ENCODE measurements at regions not wholly inside any gene's neighbourhood (a gene's known extent, or its start where the extent isn't known, plus 50 kb on each side); places are given as distances from the start of the nearest gene placed in this dataset.
"Not testable (repeated sequence)": the region's sequence is repeated elsewhere in the genome, so short reads cannot be mapped to it uniquely, and the experiment has no call there.

DNA sequence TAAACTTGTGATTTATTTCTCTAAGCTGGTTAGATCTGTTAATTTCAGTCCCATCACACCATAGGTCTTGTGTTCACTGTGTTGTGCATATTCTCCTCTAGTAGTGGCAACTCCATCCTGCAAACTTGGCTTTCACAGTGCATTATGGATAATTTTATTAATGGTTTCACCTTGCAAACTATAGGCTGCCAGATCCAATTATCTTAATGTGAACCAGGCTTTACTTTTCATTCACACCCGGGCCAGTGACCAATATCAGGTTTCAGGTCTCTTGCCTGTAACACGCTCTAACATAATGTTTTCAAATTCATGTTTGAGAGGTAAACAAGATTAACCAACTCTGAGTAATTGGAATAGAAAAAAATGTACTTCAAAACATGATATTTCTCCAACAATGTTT, 1293.0 kb downstream of the REEP3 start:
- H3K4me3 Mint-ChIP-seq = no peak overlapping the region
- no peak overlapping the region for H3K27ac Mint-ChIP-seq
- H3K4me1 Mint-ChIP-seq (ENCODE audit: low read depth) = no peaks in the 10 kb centered on the region
- no peaks in the 10 kb centered on the region for H3K27me3 Mint-ChIP-seq
- H3K36me3 Mint-ChIP-seq (ENCODE audit: low read depth) = no peaks in the 10 kb centered on the region
- intact Hi-C loops (cut with micrococcal nuclease) = no loop called here
- peaks cover 9% of the 10 kb centered on the region for H3K9me3 Mint-ChIP-seq

DNA sequence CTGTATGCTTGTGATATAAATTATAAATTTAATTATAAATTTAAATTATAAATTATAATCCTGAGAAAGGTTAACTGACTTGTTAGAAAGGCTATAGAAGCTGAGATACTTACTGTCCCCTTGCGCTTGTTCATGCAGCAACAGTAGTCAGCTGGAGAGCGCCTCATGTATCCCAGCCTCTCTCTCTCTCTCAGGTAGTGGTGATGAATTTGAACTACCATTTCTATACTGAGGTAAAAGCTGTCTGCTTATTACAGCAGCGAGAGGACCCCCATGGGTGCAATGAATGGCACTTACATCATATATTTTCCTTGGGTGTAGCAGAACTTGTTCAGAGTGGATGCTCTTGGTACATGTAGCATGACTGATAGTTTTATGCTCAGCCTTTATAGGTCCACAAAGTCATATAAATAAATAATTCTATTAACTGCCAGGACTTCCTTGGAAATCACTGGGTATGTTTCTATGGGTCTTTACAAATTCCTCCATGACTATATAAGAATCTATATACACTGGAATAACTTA, 1308.7 kb downstream of the REEP3 start:
- intact Hi-C loops (cut with micrococcal nuclease) = no loop called here
- no peak overlapping the region for H3K4me3 Mint-ChIP-seq
- H3K27ac Mint-ChIP-seq = no peak overlapping the region
- H3K9me3 Mint-ChIP-seq = peaks cover 10% of the 10 kb centered on the region
- no peaks in the 10 kb centered on the region for H3K36me3 Mint-ChIP-seq (ENCODE audit: low read depth)
- H3K27me3 Mint-ChIP-seq = no peaks in the 10 kb centered on the region
- no peaks in the 10 kb centered on the region for H3K4me1 Mint-ChIP-seq (ENCODE audit: low read depth)

DNA sequence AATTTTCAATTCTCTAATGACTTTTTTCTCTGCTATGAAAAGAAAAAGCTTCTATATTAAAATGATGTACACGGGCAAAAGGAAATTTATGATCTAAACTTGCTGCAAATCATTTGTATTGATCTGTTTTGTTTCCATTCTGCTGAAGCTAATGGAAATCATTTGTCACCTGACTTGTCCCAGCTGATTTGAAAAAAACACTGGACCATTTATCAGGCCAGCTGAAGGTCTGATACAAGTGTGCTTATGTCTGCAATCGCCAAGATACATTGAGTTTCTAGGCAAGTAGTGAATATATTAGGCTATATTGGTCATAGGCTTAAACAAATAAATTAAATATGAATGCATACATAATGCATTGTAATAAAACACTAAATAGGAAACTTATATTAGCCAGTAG, 1309.7 kb downstream of the REEP3 start:
- Mint-ChIP-seq H3K4me3 (no peak overlapping the region), H3K9me3 (peaks cover 6% of the 10 kb centered on the region), H3K36me3 (ENCODE audit: low read depth) (no peaks in the 10 kb centered on the region), H3K27ac (no peak overlapping the region), H3K4me1 (ENCODE audit: low read depth) (no peaks in the 10 kb centered on the region), H3K27me3 (no peaks in the 10 kb centered on the region)
- intact Hi-C loops (cut with micrococcal nuclease) = no loop called here

- no peak overlapping the region for H3K4me3 Mint-ChIP-seq
- H3K4me1 Mint-ChIP-seq (ENCODE audit: low read depth) = no peaks in the 10 kb centered on the region
- H3K27me3 Mint-ChIP-seq = no peaks in the 10 kb centered on the region
- H3K36me3 Mint-ChIP-seq (ENCODE audit: low read depth) = no peaks in the 10 kb centered on the region
- peaks cover 32% of the 10 kb centered on the region for H3K9me3 Mint-ChIP-seq
- intact Hi-C loops (cut with micrococcal nuclease) = no loop called here
- H3K27ac Mint-ChIP-seq = no peak overlapping the region
Measured at GRCh38 chr10:64840341-64840740, 1319.1 kb downstream of the REEP3 start.

GRCh38 chr10:64846700-64847099, 1325.5 kb downstream of the REEP3 start:
- Mint-ChIP-seq H3K9me3 (peaks cover 1% of the 10 kb centered on the region), H3K36me3 (ENCODE audit: low read depth) (no peaks in the 10 kb centered on the region), H3K27me3 (no peaks in the 10 kb centered on the region), H3K4me1 (ENCODE audit: low read depth) (no peaks in the 10 kb centered on the region), H3K4me3 (no peak overlapping the region), H3K27ac (no peak overlapping the region)
- intact Hi-C loops (cut with micrococcal nuclease) = no loop called here

- Mint-ChIP-seq H3K9me3 (no peaks in the 10 kb centered on the region), H3K36me3 (ENCODE audit: low read depth) (no peaks in the 10 kb centered on the region), H3K27me3 (no peaks in the 10 kb centered on the region), H3K27ac (no peak overlapping the region), H3K4me3 (no peak overlapping the region), H3K4me1 (ENCODE audit: low read depth) (no peaks in the 10 kb centered on the region)
- intact Hi-C loops (cut with micrococcal nuclease) = no loop called here
Measured at GRCh38 chr10:64855941-64856340, 1334.7 kb downstream of the REEP3 start.

DNA sequence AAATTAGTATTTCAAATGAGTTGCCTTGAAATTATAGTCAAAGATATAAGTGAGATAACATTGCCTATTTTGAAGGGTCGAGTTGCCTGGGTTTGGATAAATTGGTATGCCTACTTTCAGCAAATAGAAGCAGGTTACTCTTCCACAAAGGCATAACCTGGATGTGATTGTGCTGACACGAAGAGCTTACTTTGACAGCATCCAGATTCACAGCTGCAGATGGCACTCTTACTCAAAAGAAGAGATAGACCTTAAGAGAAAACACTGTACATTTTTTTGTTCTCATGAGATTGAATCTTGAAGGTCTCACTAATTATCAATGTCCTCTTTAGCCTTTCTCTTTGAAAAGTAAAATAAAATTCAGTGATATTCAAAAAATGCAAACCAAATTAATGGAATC, 1338.7 kb downstream of the REEP3 start:
- intact Hi-C loops (cut with micrococcal nuclease) = no loop called here
- H3K27ac Mint-ChIP-seq = no peak overlapping the region
- H3K36me3 Mint-ChIP-seq (ENCODE audit: low read depth) = no peaks in the 10 kb centered on the region
- no peak overlapping the region for H3K4me3 Mint-ChIP-seq
- H3K4me1 Mint-ChIP-seq (ENCODE audit: low read depth) = no peaks in the 10 kb centered on the region
- no peaks in the 10 kb centered on the region for H3K9me3 Mint-ChIP-seq
- H3K27me3 Mint-ChIP-seq = no peaks in the 10 kb centered on the region

GRCh38 chr10:64863836-64864235, 1342.6 kb downstream of the REEP3 start:
- Mint-ChIP-seq H3K36me3 (ENCODE audit: low read depth) (no peaks in the 10 kb centered on the region), H3K4me1 (ENCODE audit: low read depth) (no peaks in the 10 kb centered on the region), H3K9me3 (no peaks in the 10 kb centered on the region), H3K27me3 (no peaks in the 10 kb centered on the region), H3K4me3 (no peak overlapping the region), H3K27ac (no peak overlapping the region)
- intact Hi-C loops (cut with micrococcal nuclease) = no loop called here

DNA sequence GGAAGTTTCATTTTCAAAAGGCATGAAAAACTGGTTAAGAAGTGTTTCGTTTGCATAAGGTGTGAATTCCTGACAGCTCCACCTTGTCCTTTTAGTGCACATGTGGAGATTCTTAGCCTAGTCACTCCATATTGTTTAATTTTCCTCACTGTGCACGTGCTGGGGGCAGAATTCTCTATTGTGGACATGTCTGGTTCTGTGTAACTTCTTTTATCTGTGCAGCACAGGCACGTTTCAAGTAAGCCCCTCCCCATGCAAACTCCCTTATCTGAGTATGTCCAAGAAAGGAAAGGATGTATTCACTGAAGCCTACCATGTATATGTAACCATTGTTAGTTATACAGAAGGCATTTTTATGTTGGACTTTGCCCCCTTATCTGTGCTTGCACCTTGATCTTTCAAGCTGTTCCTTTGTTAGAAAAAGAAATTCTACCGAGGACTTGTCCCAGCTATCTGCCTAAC, 1346.3 kb downstream of the REEP3 start:
- H3K4me3 Mint-ChIP-seq = no peak overlapping the region
- no peaks in the 10 kb centered on the region for H3K9me3 Mint-ChIP-seq
- H3K36me3 Mint-ChIP-seq (ENCODE audit: low read depth) = no peaks in the 10 kb centered on the region
- intact Hi-C loops (cut with micrococcal nuclease) = no loop called here
- H3K4me1 Mint-ChIP-seq (ENCODE audit: low read depth) = no peaks in the 10 kb centered on the region
- H3K27ac Mint-ChIP-seq = no peak overlapping the region
- no peaks in the 10 kb centered on the region for H3K27me3 Mint-ChIP-seq

DNA sequence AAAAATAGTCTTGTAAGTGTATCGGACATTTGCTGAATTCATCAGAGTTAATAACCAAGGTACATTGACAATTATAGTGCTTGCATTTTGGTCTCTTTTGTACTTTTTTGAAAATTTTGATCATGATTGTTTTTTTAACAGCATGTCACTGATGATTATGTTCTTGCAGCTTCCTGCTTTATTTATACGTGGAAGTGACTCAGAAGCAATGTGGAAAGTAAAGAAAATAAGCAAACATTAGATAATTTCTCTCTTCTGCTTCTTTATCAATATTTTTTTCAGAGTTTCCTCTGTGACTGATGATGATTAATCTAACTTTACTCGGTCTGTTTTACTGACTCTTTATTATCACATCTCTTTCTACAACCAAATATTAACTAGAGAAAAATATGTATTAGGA, 1351.9 kb downstream of the REEP3 start:
- no peaks in the 10 kb centered on the region for H3K9me3 Mint-ChIP-seq
- H3K4me3 Mint-ChIP-seq = no peak overlapping the region
- intact Hi-C loops (cut with micrococcal nuclease) = no loop called here
- H3K36me3 Mint-ChIP-seq (ENCODE audit: low read depth) = no peaks in the 10 kb centered on the region
- no peaks in the 10 kb centered on the region for H3K27me3 Mint-ChIP-seq
- no peaks in the 10 kb centered on the region for H3K4me1 Mint-ChIP-seq (ENCODE audit: low read depth)
- H3K27ac Mint-ChIP-seq = no peak overlapping the region

GRCh38 chr10:64873959-64874358, 1352.8 kb downstream of the REEP3 start:
- intact Hi-C loops (cut with micrococcal nuclease) = no loop called here
- Mint-ChIP-seq H3K4me3 (no peak overlapping the region), H3K36me3 (ENCODE audit: low read depth) (no peaks in the 10 kb centered on the region), H3K9me3 (no peaks in the 10 kb centered on the region), H3K27me3 (no peaks in the 10 kb centered on the region), H3K27ac (no peak overlapping the region), H3K4me1 (ENCODE audit: low read depth) (no peaks in the 10 kb centered on the region)

- H3K9me3 Mint-ChIP-seq = no peaks in the 10 kb centered on the region
- H3K4me1 Mint-ChIP-seq (ENCODE audit: low read depth) = no peaks in the 10 kb centered on the region
- H3K27me3 Mint-ChIP-seq = no peaks in the 10 kb centered on the region
- no peak overlapping the region for H3K4me3 Mint-ChIP-seq
- no peak overlapping the region for H3K27ac Mint-ChIP-seq
- intact Hi-C loops (cut with micrococcal nuclease) = no loop called here
- H3K36me3 Mint-ChIP-seq (ENCODE audit: low read depth) = no peaks in the 10 kb centered on the region
Measured at GRCh38 chr10:64880546-64880945, 1359.3 kb downstream of the REEP3 start.

- Mint-ChIP-seq H3K27ac (no peak overlapping the region), H3K4me1 (ENCODE audit: low read depth) (no peaks in the 10 kb centered on the region), H3K4me3 (no peak overlapping the region), H3K36me3 (ENCODE audit: low read depth) (no peaks in the 10 kb centered on the region), H3K9me3 (peaks cover 4% of the 10 kb centered on the region), H3K27me3 (no peaks in the 10 kb centered on the region)
- intact Hi-C loops (cut with micrococcal nuclease) = no loop called here
Measured at GRCh38 chr10:64881257-64881656, 1360.1 kb downstream of the REEP3 start.

DNA sequence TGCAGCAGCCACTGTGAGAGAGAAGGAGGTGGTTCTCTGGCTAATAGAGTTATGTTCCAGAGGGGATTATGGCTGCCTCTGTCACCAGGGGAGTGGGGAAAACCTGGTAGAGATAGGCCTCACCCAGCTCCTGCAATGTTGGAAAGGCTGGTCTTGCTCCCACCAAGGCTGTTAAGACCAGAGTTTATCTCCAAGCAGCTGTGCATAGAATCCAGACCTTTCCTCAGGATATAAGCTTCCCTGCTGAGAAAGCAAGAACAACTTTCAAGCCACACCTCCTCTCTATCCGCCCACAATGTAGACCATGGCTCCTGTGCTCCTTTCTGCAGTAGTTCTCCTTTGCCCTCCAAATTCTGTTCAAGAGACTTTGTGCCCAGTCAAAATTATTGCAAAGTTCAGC, 1375.4 kb downstream of the REEP3 start:
- H3K9me3 Mint-ChIP-seq = peaks cover 54% of the 10 kb centered on the region
- H3K4me1 Mint-ChIP-seq (ENCODE audit: low read depth) = no peaks in the 10 kb centered on the region
- no peaks in the 10 kb centered on the region for H3K36me3 Mint-ChIP-seq (ENCODE audit: low read depth)
- no peaks in the 10 kb centered on the region for H3K27me3 Mint-ChIP-seq
- no peak overlapping the region for H3K27ac Mint-ChIP-seq
- intact Hi-C loops (cut with micrococcal nuclease) = no loop called here
- no peak overlapping the region for H3K4me3 Mint-ChIP-seq

GRCh38 chr10:64906311-64906710, 1385.1 kb downstream of the REEP3 start:
- H3K27me3 Mint-ChIP-seq; H3K9me3 Mint-ChIP-seq; H3K4me3 Mint-ChIP-seq; H3K27ac Mint-ChIP-seq; intact Hi-C loops (cut with micrococcal nuclease); H3K36me3 Mint-ChIP-seq (ENCODE audit: low read depth); H3K4me1 Mint-ChIP-seq (ENCODE audit: low read depth): not testable (repeated sequence)
